HT-29 (cell line): ENCODE measurements at regions not wholly inside any gene's neighbourhood (a gene's known extent, or its start where the extent isn't known, plus 50 kb on each side); places are given as distances from the start of the nearest gene placed in this dataset. TPM values are rescaled to one million over a fixed set of nuclear protein-coding genes. Genes with fewer than 3 reads are reported as not detected.

Source experiments
- DNase-seq: peaks from one replicate; pipeline ENCODE4 v3.0.0-alpha.2; 2015; ENCODE audit warnings: low spot score
- small RNA-seq: library from RNA; depleted of rRNA; stranded (forward); fragments of <200 nt; gene quantifications from one replicate; pipeline ENCODE3, GENCODE V24; 2014

DNA sequence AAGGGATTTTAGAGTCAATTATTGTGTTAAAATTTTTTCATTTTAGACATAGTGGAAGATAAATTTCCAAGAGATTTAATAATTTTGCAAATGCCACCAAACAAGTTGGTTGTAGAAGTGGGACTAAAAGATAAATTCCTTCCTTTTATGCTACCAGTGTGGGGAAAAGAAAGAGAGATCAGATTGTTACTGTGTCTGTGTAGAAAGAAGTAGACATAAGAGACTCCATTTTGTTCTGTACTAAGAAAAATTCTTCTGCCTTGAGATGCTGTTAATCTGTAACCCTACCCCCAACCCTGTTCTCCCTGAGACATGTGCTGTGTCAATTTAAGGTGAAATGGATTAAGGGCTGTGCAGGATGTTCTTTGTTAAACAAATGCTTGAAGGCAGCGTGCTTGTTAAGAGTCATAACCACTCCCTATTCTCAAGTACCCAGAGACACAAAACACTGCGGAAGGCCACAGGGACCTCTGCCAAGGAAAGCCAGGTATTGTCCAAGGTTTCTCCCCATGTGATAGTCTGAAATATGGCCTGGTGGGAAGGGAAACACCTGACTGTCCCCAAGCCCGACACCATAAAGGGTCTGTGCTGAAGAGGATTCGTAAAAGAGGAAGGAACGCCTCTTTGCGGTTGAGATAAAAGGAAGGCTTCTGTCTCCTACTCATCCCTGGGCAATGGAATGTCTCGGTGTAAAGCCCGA lies 117.0 kb downstream of the CEP44 start:
- peak; percentile 13 for DNase-seq

- DNase-seq = peak; percentile 41
Measured at GRCh38 chr4:174398728-174399127, 115.0 kb downstream of the CEP44 start.

GRCh38 chr4:174397366-174398155 lies 113.8 kb downstream of the CEP44 start:
- no peak for DNase-seq

- no peak for DNase-seq
Measured at GRCh38 chr4:174396599-174397110, 112.9 kb downstream of the CEP44 start.

- DNase-seq = no peak
Measured at GRCh38 chr4:174394915-174395314, 111.2 kb downstream of the CEP44 start.

DNA sequence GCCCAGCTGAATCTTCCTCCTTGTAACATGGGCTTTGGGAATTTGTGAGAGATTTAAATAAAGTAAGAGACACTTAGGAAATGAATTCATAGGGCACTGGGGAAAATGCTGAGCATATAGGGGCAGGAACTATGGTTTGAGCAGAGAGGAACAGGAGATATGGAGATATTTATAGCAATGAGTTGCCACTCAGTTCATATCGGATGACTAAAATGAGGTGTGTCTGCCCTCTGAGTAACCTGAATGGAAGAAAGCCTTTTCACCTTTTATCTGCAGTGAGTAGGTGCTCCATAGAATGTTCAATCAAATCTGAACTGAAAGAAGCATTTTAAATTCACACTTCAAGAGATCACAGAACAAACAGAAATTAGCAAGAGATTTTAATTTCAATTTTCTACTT lies 105.7 kb downstream of the CEP44 start:
- no peak for DNase-seq

GRCh38 chr4:174388461-174389145 lies 104.9 kb downstream of the CEP44 start:
- no peak for DNase-seq

- DNase-seq = no peak
Measured at GRCh38 chr4:174387721-174388120, 104.0 kb downstream of the CEP44 start.

GRCh38 chr4:174387143-174387542 lies 103.4 kb downstream of the CEP44 start:
- DNase-seq = no peak

DNA sequence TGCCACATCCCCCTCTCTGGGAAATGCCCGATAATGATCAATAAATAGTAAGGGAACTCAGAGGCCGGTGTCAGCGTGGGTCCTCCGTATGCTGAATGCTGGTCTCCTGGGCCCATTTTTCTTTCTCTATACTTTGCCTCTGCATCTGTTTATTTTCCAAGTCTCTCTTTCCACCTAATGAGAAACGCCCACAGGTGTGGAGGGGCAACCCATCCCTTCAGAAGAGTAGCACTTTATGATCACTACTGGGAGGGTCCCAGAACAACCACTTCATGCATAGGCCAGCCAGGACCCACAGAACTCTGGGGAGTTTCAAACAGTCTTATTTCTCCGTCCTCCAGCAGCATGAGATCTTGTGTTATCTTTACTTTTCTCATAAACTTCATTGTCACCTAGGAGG lies 100.1 kb downstream of the CEP44 start:
- DNase-seq = no peak

GRCh38 chr4:174382938-174383605 lies 99.4 kb downstream of the CEP44 start:
- DNase-seq = peak; percentile 44

Small RNA genes in the stretch of these regions (small RNA-seq; reads per million reads assigned to genes)
- not detected for gene MIR4276
